Activated CD4-positive, alpha-beta memory T cell treated with anti-CD3 and anti-CD28 coated beads for 36 hours (primary cell): ENCODE measurements at regions not wholly inside any gene's neighbourhood (a gene's known extent, or its start where the extent isn't known, plus 50 kb on each side); places are given as distances from the start of the nearest gene placed in this dataset.

ENCODE experiments used
- CTCF ChIA-PET: fragments of 350-600 bp; sonication (Branson Sonifier 250); formaldehyde crosslinking; loops from one replicate; lab custom pipeline; 2021; ENCODE audit warnings: antibody characterized with exemption, inconsistent platforms; lab: Charles Lee
- POLR2A ChIA-PET: fragments of 350-600 bp; sonication (Branson Sonifier 250); formaldehyde crosslinking; loops from one replicate; lab custom pipeline; 2021; ENCODE audit warnings: antibody characterized with exemption; lab: Charles Lee
- DNase-seq: peaks from one replicate; pipeline ENCODE4 v3.0.0-alpha.2; 2020
- H3K27ac Mint-ChIP-seq: one replicate; pipeline ENCODE4 v1.8.0; 2021; ENCODE audit warnings: mixed read lengths
- H3K27me3 Mint-ChIP-seq: one replicate; pipeline ENCODE4 v1.8.0; 2021; ENCODE audit warnings: mixed read lengths
- H3K36me3 Mint-ChIP-seq: one replicate; pipeline ENCODE4 v1.8.0; 2021; ENCODE audit warnings: mixed read lengths
- H3K4me1 Mint-ChIP-seq: one replicate; pipeline ENCODE4 v1.8.0; 2021; ENCODE audit warnings: low read depth, mixed read lengths
- H3K4me3 Mint-ChIP-seq: one replicate; pipeline ENCODE4 v1.8.0; 2021; ENCODE audit warnings: mild to moderate bottlenecking, mixed read lengths
- H3K9me3 Mint-ChIP-seq: one replicate; pipeline ENCODE4 v1.8.0; 2021; ENCODE audit warnings: mixed read lengths
- intact Hi-C: fragments of 100-400 bp; cut with micrococcal nuclease; formaldehyde crosslinking; loops from one replicate; pipeline ENCODE4 v1.15.1; 2023

- peaks cover 2% of the 10 kb centered on the region for H3K9me3 Mint-ChIP-seq
- H3K27me3 Mint-ChIP-seq = peaks cover 11% of the 10 kb centered on the region
- H3K27ac Mint-ChIP-seq = no peak overlapping the region
- intact Hi-C loops = no loop called here
- H3K4me1 Mint-ChIP-seq = no peaks in the 10 kb centered on the region
- H3K4me3 Mint-ChIP-seq = no peak overlapping the region
- DNase-seq = no peak
- ChIA-PET CTCF (no interaction called here), POLR2A (no interaction called here)
- no peaks in the 10 kb centered on the region for H3K36me3 Mint-ChIP-seq
These were observed 285.6 kb upstream of the CPEB2 start for GRCh38 chr4:14716691-14717090.

DNA sequence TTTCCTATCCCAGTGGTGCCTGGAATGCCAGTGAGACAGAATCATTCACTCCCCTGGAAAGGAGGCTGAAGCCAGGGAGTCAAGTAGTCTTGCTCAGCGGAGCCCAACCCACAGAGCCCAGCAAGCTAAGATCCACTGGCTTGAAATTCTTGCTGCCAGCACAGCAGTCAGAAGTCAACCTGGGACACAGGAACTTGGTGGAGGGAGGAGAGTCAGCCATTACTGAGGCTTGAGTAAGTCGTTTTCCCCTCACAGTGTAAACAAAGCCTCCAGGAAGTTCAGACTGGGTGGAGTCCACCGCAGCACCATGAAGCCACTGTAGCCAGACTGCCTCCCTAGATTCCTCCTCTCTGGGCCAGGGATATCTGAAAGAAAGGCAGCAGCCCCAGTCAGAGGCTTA lies 283.2 kb upstream of the CPEB2 start:
- intact Hi-C loops = no loop called here
- ChIA-PET POLR2A (no interaction called here), CTCF (no interaction called here)
- Mint-ChIP-seq H3K9me3 (peaks cover 2% of the 10 kb centered on the region), H3K27me3 (peaks cover 11% of the 10 kb centered on the region), H3K27ac (no peak overlapping the region), H3K36me3 (no peaks in the 10 kb centered on the region), H3K4me3 (no peak overlapping the region), H3K4me1 (no peaks in the 10 kb centered on the region)
- DNase-seq = no peak

DNA sequence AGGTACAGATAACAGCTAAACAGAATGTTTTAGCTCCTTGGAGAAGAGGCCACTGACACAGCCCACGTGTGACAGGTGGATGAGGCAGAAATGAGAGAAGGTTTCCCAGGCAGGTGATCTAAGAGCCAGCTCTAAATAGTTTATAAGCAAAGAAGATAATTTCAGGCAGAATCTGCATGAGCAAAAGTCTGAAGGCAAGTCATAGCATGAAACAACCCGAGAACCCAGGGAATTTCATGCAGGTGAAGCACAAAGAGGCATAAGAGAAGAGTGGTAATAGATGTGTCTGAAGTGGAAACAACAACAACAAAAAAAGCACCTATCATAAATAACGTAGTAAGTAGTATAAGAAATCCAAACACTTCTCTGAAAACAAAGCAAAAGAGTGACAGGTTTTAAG lies 275.8 kb upstream of the CPEB2 start:
- no peak for DNase-seq
- ChIA-PET CTCF (no interaction called here), POLR2A (no interaction called here)
- intact Hi-C loops = no loop called here
- Mint-ChIP-seq H3K4me3 (no peak overlapping the region), H3K9me3 (no peaks in the 10 kb centered on the region), H3K27ac (no peak overlapping the region), H3K36me3 (no peaks in the 10 kb centered on the region), H3K27me3 (peaks cover 7% of the 10 kb centered on the region), H3K4me1 (no peaks in the 10 kb centered on the region)

DNA sequence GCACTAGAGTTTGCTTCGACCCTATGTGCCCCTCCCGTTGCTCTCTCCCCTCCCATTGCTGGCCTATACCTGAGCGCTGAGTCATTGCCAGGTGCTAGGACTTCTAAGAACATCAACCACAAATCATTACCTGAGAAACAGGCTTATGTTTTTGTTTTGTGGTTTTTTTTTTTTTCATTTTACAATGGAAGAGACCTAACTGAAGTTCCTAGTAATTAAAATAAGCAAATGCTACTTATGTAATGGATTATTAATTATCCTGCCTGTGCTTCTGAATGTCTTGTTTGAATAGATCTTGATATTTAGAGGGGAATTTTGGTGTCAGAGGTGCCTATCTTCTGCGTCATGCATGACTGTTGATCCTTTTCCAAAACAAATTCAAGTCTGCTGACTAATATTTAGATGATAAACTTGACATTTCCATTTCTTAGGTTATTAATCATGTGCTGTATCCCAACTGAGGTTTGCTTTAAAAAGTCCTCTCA lies 275.4 kb upstream of the CPEB2 start:
- POLR2A ChIA-PET = no interaction called here
- Mint-ChIP-seq H3K27me3 (peaks cover 4% of the 10 kb centered on the region), H3K4me3 (no peak overlapping the region)

DNA sequence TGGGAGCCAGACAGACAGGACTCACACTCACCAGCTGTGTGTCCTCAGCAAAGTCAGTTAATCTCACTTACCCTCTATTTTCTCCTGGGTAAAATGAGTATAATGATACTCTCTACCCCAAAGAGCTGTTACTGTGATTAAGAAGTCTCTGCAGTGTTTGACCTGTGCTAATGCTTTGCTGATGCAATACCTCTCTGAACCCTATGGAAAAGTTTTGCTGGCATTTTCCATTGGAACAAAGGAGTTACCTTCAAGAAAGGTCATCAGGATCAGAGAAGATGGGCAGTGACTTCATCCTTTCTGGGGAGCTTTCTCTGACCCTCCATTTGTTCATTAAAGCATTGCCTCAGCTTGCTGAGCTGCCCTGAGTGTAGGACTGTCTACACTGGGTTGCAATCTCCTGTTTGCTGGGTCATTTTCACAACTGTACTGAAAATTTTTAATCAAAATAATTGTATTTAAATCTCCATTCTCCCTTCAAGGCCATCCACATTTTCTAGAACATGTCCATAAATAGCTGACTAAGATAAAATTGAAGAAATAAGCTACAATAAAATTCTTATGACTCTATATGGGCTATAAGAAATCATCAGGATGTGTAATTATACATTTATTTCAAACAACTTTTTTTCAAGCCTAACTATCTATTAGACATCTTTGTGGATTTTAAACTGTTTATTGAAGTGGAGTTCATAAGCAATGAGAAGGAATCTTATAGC lies 272.8 kb upstream of the CPEB2 start:
- intact Hi-C loops = no loop called here
- H3K4me1 Mint-ChIP-seq = no peaks in the 10 kb centered on the region
- ChIA-PET CTCF (interaction anchor here (0.5 kb wide), 1 partner anchor 59 kb away, joined by 3 read pairs; no protein-coding TSS in a partner anchor), POLR2A (no interaction called here)
- H3K9me3 Mint-ChIP-seq = no peaks in the 10 kb centered on the region
- H3K27ac Mint-ChIP-seq = no peak overlapping the region
- DNase-seq = no peak
- H3K27me3 Mint-ChIP-seq = peaks cover 2% of the 10 kb centered on the region
- no peaks in the 10 kb centered on the region for H3K36me3 Mint-ChIP-seq
- no peak overlapping the region for H3K4me3 Mint-ChIP-seq

More for the DNA sequence above, 275.4 kb upstream of the CPEB2 start:
- Mint-ChIP-seq H3K9me3 (no peaks in the 10 kb centered on the region), H3K27ac (no peak overlapping the region), H3K4me1 (no peaks in the 10 kb centered on the region), H3K36me3 (no peaks in the 10 kb centered on the region)
- intact Hi-C loops = no loop called here
- CTCF ChIA-PET = no interaction called here
- DNase-seq = no peak

- H3K27me3 Mint-ChIP-seq = peaks cover 9% of the 10 kb centered on the region
- no peaks in the 10 kb centered on the region for H3K36me3 Mint-ChIP-seq
- intact Hi-C loops = no loop called here
- no peaks in the 10 kb centered on the region for H3K4me1 Mint-ChIP-seq
- no peak for DNase-seq
- POLR2A ChIA-PET = no interaction called here
- H3K4me3 Mint-ChIP-seq = no peak overlapping the region
- no peak overlapping the region for H3K27ac Mint-ChIP-seq
- no peaks in the 10 kb centered on the region for H3K9me3 Mint-ChIP-seq
- CTCF ChIA-PET = interaction anchor here (0.6 kb wide), 1 partner anchor 500 kb away, joined by 3 read pairs; no protein-coding TSS in a partner anchor
These were observed 260.2 kb upstream of the CPEB2 start for GRCh38 chr4:14742054-14742453.

DNA sequence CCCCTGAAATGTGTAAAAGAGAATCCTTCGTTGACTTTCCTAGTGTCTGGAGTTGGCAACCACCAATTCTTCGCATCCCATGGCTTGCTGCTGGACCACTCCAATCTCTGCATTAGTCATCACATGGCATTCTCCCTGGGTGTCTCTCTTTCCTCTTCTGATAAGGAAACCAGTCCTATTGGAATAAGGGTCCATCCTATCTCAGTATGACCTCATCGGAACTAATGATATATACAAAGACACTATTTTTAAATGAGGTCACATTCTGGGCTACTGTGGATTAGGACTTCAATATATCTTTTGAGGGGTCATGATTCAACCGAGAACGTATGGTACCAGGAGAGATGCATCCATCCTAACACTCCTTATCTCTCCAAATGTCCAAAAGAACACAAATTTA lies 259.1 kb upstream of the CPEB2 start:
- Mint-ChIP-seq H3K4me3 (no peak overlapping the region), H3K36me3 (no peaks in the 10 kb centered on the region), H3K27ac (no peak overlapping the region), H3K4me1 (no peaks in the 10 kb centered on the region), H3K27me3 (peaks cover 13% of the 10 kb centered on the region), H3K9me3 (no peaks in the 10 kb centered on the region)
- no peak for DNase-seq
- intact Hi-C loops = no loop called here
- CTCF ChIA-PET = no interaction called here
- POLR2A ChIA-PET = no interaction called here

DNA sequence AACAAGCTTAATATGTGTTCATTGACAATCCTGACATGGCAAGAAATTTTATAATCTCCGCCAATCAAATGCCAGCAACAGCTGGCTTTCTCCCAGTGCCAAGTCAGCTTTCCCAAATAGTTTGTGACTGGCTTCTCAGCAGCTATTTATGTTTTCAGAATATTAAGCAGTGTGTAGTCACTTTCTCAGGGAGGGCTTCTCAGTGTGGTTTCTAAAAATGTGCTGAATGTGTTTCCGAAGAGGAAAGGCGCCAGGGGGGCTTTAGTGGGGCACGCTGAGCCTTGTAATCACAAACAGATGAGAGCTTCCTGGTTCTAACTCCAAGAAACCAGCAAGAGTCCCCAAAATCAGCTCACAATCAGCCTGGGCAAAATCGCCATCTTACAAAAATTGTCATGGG lies 258.7 kb upstream of the CPEB2 start:
- Mint-ChIP-seq H3K9me3 (no peaks in the 10 kb centered on the region), H3K36me3 (no peaks in the 10 kb centered on the region), H3K27ac (no peak overlapping the region), H3K4me1 (no peaks in the 10 kb centered on the region), H3K4me3 (no peak overlapping the region), H3K27me3 (peaks cover 14% of the 10 kb centered on the region)
- intact Hi-C loops = no loop called here
- ChIA-PET CTCF (no interaction called here), POLR2A (no interaction called here)
- no peak for DNase-seq

DNA sequence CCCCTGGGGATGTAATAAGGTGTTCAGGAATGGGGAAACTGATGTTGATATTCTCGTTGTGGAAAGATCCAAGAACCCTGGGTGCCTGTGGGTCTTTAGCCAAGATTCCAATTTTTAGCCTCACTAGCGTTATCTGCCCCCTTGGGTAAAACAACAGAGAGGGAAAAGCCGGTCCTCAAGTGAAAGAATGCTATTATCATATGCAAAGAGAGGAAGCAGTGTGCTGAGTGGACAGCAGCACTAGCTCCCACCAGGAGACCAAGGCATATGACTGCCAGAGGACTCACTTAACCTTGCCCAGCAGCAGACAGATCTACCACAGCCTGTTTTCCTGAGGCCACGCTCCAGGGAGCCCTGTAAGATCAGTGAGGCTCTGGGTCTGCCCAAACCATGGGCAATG lies 257.9 kb upstream of the CPEB2 start:
- no peak overlapping the region for H3K27ac Mint-ChIP-seq
- H3K9me3 Mint-ChIP-seq = no peaks in the 10 kb centered on the region
- intact Hi-C loops = no loop called here
- H3K4me1 Mint-ChIP-seq = no peaks in the 10 kb centered on the region
- H3K4me3 Mint-ChIP-seq = no peak overlapping the region
- DNase-seq = no peak
- ChIA-PET POLR2A (no interaction called here), CTCF (no interaction called here)
- H3K36me3 Mint-ChIP-seq = no peaks in the 10 kb centered on the region
- H3K27me3 Mint-ChIP-seq = peaks cover 15% of the 10 kb centered on the region

DNA sequence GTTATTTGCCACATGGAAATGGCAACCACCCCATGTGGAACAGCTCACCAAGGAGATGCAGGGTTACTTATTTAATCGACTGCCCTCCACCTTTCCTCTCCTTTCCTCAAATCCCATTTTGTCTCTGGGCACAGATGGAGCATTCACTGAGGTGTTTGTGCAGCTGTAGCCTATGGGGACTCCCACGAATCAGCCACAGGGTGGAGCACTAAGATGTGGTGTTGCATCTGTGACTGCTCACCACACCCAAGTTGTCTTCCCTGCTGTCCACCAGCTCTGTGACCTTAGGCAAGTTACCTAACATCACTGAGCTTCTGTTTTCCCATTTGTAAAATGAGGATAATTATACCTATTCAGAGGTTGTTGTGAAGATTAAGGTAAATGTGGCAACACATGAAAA lies 252.4 kb upstream of the CPEB2 start:
- Mint-ChIP-seq H3K4me1 (no peaks in the 10 kb centered on the region), H3K27me3 (peaks cover 6% of the 10 kb centered on the region), H3K9me3 (peaks cover 29% of the 10 kb centered on the region), H3K36me3 (peaks cover 2% of the 10 kb centered on the region), H3K27ac (no peak overlapping the region), H3K4me3 (no peak overlapping the region)
- DNase-seq = peak; percentile 42
- POLR2A ChIA-PET = interaction anchor here (0.8 kb wide), 1 partner anchor 106 kb away, joined by 3 read pairs; no protein-coding TSS in a partner anchor
- intact Hi-C loops = no loop called here
- CTCF ChIA-PET = interaction anchor here (1.3 to 2.4 kb wide), 3 partner anchors 21 to 169 kb away, joined by 5 to 7 read pairs (median 6); no protein-coding TSS in a partner anchor

- peaks cover 2% of the 10 kb centered on the region for H3K36me3 Mint-ChIP-seq
- intact Hi-C loops = no loop called here
- H3K4me3 Mint-ChIP-seq = no peak overlapping the region
- peaks cover 29% of the 10 kb centered on the region for H3K9me3 Mint-ChIP-seq
- DNase-seq = no peak
- POLR2A ChIA-PET = no interaction called here
- H3K27ac Mint-ChIP-seq = no peak overlapping the region
- CTCF ChIA-PET = no interaction called here
- H3K27me3 Mint-ChIP-seq = peaks cover 4% of the 10 kb centered on the region
- H3K4me1 Mint-ChIP-seq = no peaks in the 10 kb centered on the region
These were observed 249.8 kb upstream of the CPEB2 start for GRCh38 chr4:14752341-14753046.

- intact Hi-C loops = no loop called here
- peaks cover 15% of the 10 kb centered on the region for H3K27me3 Mint-ChIP-seq
- H3K36me3 Mint-ChIP-seq = no peaks in the 10 kb centered on the region
- CTCF ChIA-PET = no interaction called here
- no peaks in the 10 kb centered on the region for H3K9me3 Mint-ChIP-seq
- H3K4me1 Mint-ChIP-seq = peaks cover 4% of the 10 kb centered on the region
- POLR2A ChIA-PET = no interaction called here
- H3K27ac Mint-ChIP-seq = no peak overlapping the region
- DNase-seq = no peak
- no peak overlapping the region for H3K4me3 Mint-ChIP-seq
These were observed 235.1 kb upstream of the CPEB2 start for GRCh38 chr4:14767142-14767541.
